Ishikawa (cell line): ENCODE measurements at regions not wholly inside any gene's neighbourhood (a gene's known extent, or its start where the extent isn't known, plus 50 kb on each side); places are given as distances from the start of the nearest gene placed in this dataset.

Source experiments
- CEBPB ChIP-seq: IDR thresholded peaks from 2 replicates; pipeline ENCODE4 v1.6.1; 2012
- CREB1 ChIP-seq: IDR thresholded peaks from 2 replicates; pipeline ENCODE4 v1.6.1; 2012; ENCODE audit warnings: low read depth
- EGR1 ChIP-seq: IDR thresholded peaks from 2 replicates; pipeline ENCODE4 v1.6.1; 2012
- EP300 ChIP-seq: IDR thresholded peaks from 2 replicates; pipeline ENCODE4 v1.6.1; 2012; ENCODE audit warnings: borderline replicate concordance
- FOXM1 ChIP-seq: IDR thresholded peaks from 2 replicates; pipeline ENCODE4 v1.6.1; 2012; ENCODE audit warnings: low read depth, borderline replicate concordance
- MAX ChIP-seq: IDR thresholded peaks from 2 replicates; pipeline ENCODE4 v1.6.1; 2012
- NFIC ChIP-seq: IDR thresholded peaks from 2 replicates; pipeline ENCODE4 v1.6.1; 2012
- RAD21 ChIP-seq: IDR thresholded peaks from 2 replicates; pipeline ENCODE4 v1.6.1; 2012; ENCODE audit warnings: low read depth
- TAF1 ChIP-seq: IDR thresholded peaks from 2 replicates; pipeline ENCODE4 v1.6.1; 2012; ENCODE audit warnings: low read depth, mild to moderate bottlenecking
- TCF12 ChIP-seq: IDR thresholded peaks from 2 replicates; pipeline ENCODE4 v1.6.1; 2012; ENCODE audit warnings: low read depth
- TEAD4 ChIP-seq: IDR thresholded peaks from 2 replicates; pipeline ENCODE4 v1.6.1; 2012
- USF1 ChIP-seq: IDR thresholded peaks from 2 replicates; pipeline ENCODE4 v1.6.1; 2012
- YY1 ChIP-seq: IDR thresholded peaks from 2 replicates; pipeline ENCODE4 v1.6.1; 2012; ENCODE audit warnings: low read depth
- ZBTB7A ChIP-seq: IDR thresholded peaks from 2 replicates; pipeline ENCODE4 v1.6.1; 2012; ENCODE audit warnings: low read depth
- TF ChIP-seq, protein P1 (sequence below): IDR thresholded peaks from 2 replicates; pipeline ENCODE4 v1.6.1; 2012; ENCODE audit warnings: low read depth, mild to moderate bottlenecking

DNA sequence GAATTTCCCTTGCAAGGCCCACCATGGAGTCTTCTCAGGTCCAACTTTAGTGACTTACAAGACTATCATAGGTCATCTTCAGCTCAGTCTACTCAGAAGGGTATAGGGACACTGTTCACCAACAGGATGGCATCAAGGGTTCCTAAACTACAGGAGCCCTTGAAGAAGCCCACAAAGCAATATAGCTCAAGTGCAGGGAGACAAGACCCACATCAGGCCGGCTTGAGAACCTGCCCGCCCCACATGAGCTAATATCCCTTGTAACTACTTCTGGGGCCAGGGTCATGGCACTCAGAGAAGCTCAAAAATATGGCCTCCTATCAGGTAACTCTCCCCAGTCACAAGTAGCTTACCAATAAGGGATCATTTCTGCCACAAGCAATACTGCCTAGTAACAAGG lies 249.9 kb downstream of the CDK5RAP2 start:
- no peak for TF ChIP-seq EGR1
- TF ChIP-seq TCF12, result no peak
- TF ChIP-seq, protein P1, sequence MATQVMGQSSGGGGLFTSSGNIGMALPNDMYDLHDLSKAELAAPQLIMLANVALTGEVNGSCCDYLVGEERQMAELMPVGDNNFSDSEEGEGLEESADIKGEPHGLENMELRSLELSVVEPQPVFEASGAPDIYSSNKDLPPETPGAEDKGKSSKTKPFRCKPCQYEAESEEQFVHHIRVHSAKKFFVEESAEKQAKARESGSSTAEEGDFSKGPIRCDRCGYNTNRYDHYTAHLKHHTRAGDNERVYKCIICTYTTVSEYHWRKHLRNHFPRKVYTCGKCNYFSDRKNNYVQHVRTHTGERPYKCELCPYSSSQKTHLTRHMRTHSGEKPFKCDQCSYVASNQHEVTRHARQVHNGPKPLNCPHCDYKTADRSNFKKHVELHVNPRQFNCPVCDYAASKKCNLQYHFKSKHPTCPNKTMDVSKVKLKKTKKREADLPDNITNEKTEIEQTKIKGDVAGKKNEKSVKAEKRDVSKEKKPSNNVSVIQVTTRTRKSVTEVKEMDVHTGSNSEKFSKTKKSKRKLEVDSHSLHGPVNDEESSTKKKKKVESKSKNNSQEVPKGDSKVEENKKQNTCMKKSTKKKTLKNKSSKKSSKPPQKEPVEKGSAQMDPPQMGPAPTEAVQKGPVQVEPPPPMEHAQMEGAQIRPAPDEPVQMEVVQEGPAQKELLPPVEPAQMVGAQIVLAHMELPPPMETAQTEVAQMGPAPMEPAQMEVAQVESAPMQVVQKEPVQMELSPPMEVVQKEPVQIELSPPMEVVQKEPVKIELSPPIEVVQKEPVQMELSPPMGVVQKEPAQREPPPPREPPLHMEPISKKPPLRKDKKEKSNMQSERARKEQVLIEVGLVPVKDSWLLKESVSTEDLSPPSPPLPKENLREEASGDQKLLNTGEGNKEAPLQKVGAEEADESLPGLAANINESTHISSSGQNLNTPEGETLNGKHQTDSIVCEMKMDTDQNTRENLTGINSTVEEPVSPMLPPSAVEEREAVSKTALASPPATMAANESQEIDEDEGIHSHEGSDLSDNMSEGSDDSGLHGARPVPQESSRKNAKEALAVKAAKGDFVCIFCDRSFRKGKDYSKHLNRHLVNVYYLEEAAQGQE, result no peak
- no peak for TF ChIP-seq RAD21
- no peak for TF ChIP-seq EP300
- no peak for TF ChIP-seq CREB1
- TF ChIP-seq USF1, result no peak
- no peak for TF ChIP-seq FOXM1
- TF ChIP-seq TAF1, result no peak
- TF ChIP-seq NFIC, result no peak
- no peak for TF ChIP-seq MAX
- no peak for TF ChIP-seq CEBPB
- no peak for TF ChIP-seq TEAD4
- no peak for TF ChIP-seq YY1
- TF ChIP-seq ZBTB7A, result no peak

DNA sequence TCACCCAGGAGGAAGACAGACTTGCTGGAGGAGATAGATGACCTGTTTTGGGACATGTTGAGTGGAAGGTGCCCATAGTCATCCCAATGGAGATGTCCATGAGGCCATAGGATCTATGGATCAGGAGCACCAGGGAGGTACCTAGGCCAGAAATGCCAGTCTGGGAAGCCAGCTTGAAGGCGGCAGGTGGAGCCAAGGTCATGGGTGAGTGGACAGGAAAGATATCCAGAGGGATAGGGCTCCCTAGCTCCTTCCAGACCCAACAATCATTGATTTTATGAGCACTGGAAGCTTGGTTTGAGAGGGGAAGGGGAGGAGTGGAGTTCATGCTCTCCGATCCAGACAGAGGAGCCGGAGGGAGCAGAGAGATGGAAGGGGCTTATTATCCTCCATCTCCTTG lies 252.6 kb downstream of the CDK5RAP2 start:
- TF ChIP-seq MAX, result no peak
- TF ChIP-seq CEBPB, result no peak
- TF ChIP-seq USF1, result no peak
- no peak for TF ChIP-seq TEAD4
- no peak for TF ChIP-seq EGR1
- TF ChIP-seq, protein P1, result no peak
- TF ChIP-seq EP300, result no peak

GRCh38 chr9:120326049-120326693 lies 253.8 kb downstream of the CDK5RAP2 start:
- no peak for TF ChIP-seq CEBPB

- no peak for TF ChIP-seq USF1
- no peak for TF ChIP-seq MAX
- TF ChIP-seq TEAD4, result no peak
- TF ChIP-seq ZBTB7A, result no peak
- no peak for TF ChIP-seq TAF1
- TF ChIP-seq EP300, result no peak
- TF ChIP-seq RAD21, result no peak
Measured at GRCh38 chr9:120324996-120325642, 254.8 kb downstream of the CDK5RAP2 start.

DNA sequence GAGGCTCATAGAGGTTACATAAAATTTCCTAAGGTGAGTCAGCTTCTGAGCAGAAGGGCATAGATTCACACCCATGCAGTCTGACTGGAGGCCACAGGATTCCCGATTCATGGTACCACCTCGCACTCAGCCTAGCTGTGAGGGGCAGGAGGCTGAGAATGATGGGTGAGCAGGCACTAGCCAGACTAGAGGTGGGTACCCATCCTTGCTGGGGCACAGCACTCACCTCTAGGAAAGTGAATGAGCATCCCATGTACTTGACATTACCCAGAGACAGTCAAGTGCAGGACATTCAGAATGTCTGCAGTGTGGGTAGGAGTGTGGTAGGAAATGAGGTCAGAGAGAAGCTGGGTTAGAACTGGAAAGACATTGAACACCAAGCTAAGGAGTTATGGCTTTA lies 255.5 kb downstream of the CDK5RAP2 start:
- no peak for TF ChIP-seq TEAD4
- TF ChIP-seq, protein P1, result no peak
- TF ChIP-seq CEBPB, result no peak
- no peak for TF ChIP-seq ZBTB7A
- TF ChIP-seq FOXM1, result no peak
